Astrocyte (in vitro differentiated cells and primary cell): ENCODE measurements at regions not wholly inside any gene's neighbourhood (a gene's known extent, or its start where the extent isn't known, plus 50 kb on each side); places are given as distances from the start of the nearest gene placed in this dataset.

Experiments used
- DNase-seq: peaks from one replicate; pipeline ENCODE4 v3.0.0-alpha.2; 2010; ENCODE audit warnings: low read depth
- FAIRE-seq: peaks from 2 replicates; lab custom pipeline; 2011; peaks lifted over from hg19 to GRCh38; lab: Jason Lieb, UNC
- H2AFZ ChIP-seq: 2 replicates; pipeline ENCODE4 v1.6.0; 2012; ENCODE audit warnings: low read depth, low read length, inconsistent platforms
- H3K27ac ChIP-seq: 2 replicates; pipeline ENCODE4 v1.5.1; 2011; ENCODE audit warnings: low read depth, low read length, inconsistent platforms
- H3K27me3 ChIP-seq: 2 replicates; pipeline ENCODE4 v1.6.0; 2011; ENCODE audit warnings: low read length, inconsistent platforms; ENCODE audit not compliant: insufficient read depth
- H3K36me3 ChIP-seq: 2 replicates; pipeline ENCODE4 v1.5.1; 2011; ENCODE audit warnings: low read length, inconsistent platforms; ENCODE audit not compliant: insufficient read depth
- H3K4me1 ChIP-seq: 2 replicates; pipeline ENCODE4 v1.5.1; 2011; ENCODE audit warnings: low read length, inconsistent platforms; ENCODE audit not compliant: insufficient read depth
- H3K4me2 ChIP-seq: 2 replicates; pipeline ENCODE4 v1.6.0; 2012; ENCODE audit warnings: low read length, inconsistent platforms
- H3K4me3 ChIP-seq: 2 replicates; pipeline ENCODE4 v1.5.1; 2011; ENCODE audit warnings: low read depth, mild to moderate bottlenecking, low read length, inconsistent platforms; ENCODE audit not compliant: insufficient read depth
- H3K79me2 ChIP-seq: 2 replicates; pipeline ENCODE4 v1.6.0; 2012; ENCODE audit warnings: mild to moderate bottlenecking, low read length, inconsistent platforms; ENCODE audit not compliant: insufficient read depth
- H3K9ac ChIP-seq: 2 replicates; pipeline ENCODE4 v1.6.0; 2012; ENCODE audit warnings: mild to moderate bottlenecking, low read length, inconsistent platforms
- H3K9me3 ChIP-seq: 2 replicates; pipeline ENCODE4 v1.5.1; 2012; ENCODE audit warnings: low read depth, mild to moderate bottlenecking, low read length, inconsistent platforms; ENCODE audit not compliant: insufficient read depth
- H4K20me1 ChIP-seq: 2 replicates; pipeline ENCODE4 v1.6.0; 2012; ENCODE audit warnings: low read length, inconsistent platforms; ENCODE audit not compliant: insufficient read depth
- H3K27ac Mint-ChIP-seq: one replicate; pipeline ENCODE4 v1.8.0; 2021; ENCODE audit warnings: mild to moderate bottlenecking, mixed read lengths; ENCODE audit not compliant: unreplicated experiment
- H3K27me3 Mint-ChIP-seq: one replicate; pipeline ENCODE4 v1.8.0; 2021; ENCODE audit warnings: low read depth, mixed read lengths; ENCODE audit not compliant: unreplicated experiment
- H3K36me3 Mint-ChIP-seq: one replicate; pipeline ENCODE4 v1.8.0; 2021; ENCODE audit warnings: low read depth, mixed read lengths; ENCODE audit not compliant: unreplicated experiment
- H3K4me1 Mint-ChIP-seq: one replicate; pipeline ENCODE4 v1.8.0; 2021; ENCODE audit warnings: low read depth, mixed read lengths; ENCODE audit not compliant: unreplicated experiment
- H3K4me3 Mint-ChIP-seq: one replicate; pipeline ENCODE4 v1.8.0; 2021; ENCODE audit warnings: mild to moderate bottlenecking, moderate library complexity, mixed read lengths; ENCODE audit not compliant: unreplicated experiment
- H3K9me3 Mint-ChIP-seq: one replicate; pipeline ENCODE4 v1.8.0; 2021; ENCODE audit warnings: mild to moderate bottlenecking, mixed read lengths; ENCODE audit not compliant: unreplicated experiment
- CTCF ChIP-seq: IDR thresholded peaks from 2 replicates; pipeline ENCODE4 v1.5.1; 2011; ENCODE audit warnings: low read depth, mild to moderate bottlenecking, inconsistent platforms, low read length, moderate library complexity; ENCODE audit not compliant: insufficient read depth
- EZH2 ChIP-seq: IDR thresholded peaks from 2 replicates; pipeline ENCODE4 v1.6.1; 2012; ENCODE audit warnings: mild to moderate bottlenecking, low read length, inconsistent platforms; ENCODE audit not compliant: insufficient read depth

DNA sequence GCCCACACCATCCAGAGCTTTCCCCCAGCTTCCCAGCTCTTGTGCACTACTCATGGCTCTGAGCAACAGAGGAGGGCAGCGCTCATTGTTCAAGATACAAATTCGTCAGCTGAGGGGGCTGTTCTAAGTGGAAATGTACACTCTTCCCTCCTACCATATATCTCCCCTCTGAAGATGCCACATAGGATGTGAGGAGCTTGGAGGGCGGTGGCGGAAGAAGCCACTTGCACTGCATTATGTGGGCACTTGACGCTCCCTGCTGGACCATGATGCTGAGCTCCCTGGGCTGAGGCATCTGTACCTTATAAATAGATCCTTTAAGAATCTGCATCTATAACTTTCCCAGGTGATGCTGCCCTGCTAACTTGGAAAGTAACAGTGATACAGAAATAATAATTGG is 477.6 kb upstream of the DEPDC1 start:
- H3K4me3 Mint-ChIP-seq = no peak overlapping the region
- H3K27ac ChIP-seq = no peak overlapping the region
- H3K4me1 ChIP-seq = peaks cover 8% of the 10 kb centered on the region
- H3K36me3 Mint-ChIP-seq = no peaks in the 10 kb centered on the region
- no peaks in the 10 kb centered on the region for H3K9me3 ChIP-seq
- no peaks in the 10 kb centered on the region for H3K27me3 ChIP-seq
- no peaks in the 10 kb centered on the region for H3K36me3 ChIP-seq
- no peaks in the 10 kb centered on the region for H3K9me3 Mint-ChIP-seq
- DNase-seq = no peak
- H4K20me1 ChIP-seq = no peaks in the 10 kb centered on the region
- no peak for TF ChIP-seq CTCF
- no peak for TF ChIP-seq EZH2
- no peak overlapping the region for H3K4me2 ChIP-seq
- no peaks in the 10 kb centered on the region for H3K79me2 ChIP-seq
- no peak overlapping the region for H2AFZ ChIP-seq
- H3K4me1 Mint-ChIP-seq = peaks cover 6% of the 10 kb centered on the region
- no peak for FAIRE-seq
- peak overlapping the region; percentile 91 for H3K27ac Mint-ChIP-seq
- H3K4me3 ChIP-seq = no peak overlapping the region
- no peak overlapping the region for H3K9ac ChIP-seq
- no peaks in the 10 kb centered on the region for H3K27me3 Mint-ChIP-seq

GRCh38 chr1:68975212-68975933 is 478.5 kb upstream of the DEPDC1 start:
- no peaks in the 10 kb centered on the region for H4K20me1 ChIP-seq
- TF ChIP-seq EZH2 = no peak
- no peak for TF ChIP-seq CTCF
- H2AFZ ChIP-seq = no peak overlapping the region
- H3K36me3 ChIP-seq = no peaks in the 10 kb centered on the region
- H3K9me3 ChIP-seq = no peaks in the 10 kb centered on the region
- DNase-seq (peak; percentile 40), FAIRE-seq (no peak)
- H3K9ac ChIP-seq = no peak overlapping the region
- no peaks in the 10 kb centered on the region for H3K36me3 Mint-ChIP-seq
- H3K4me2 ChIP-seq = no peak overlapping the region
- H3K9me3 Mint-ChIP-seq = no peaks in the 10 kb centered on the region
- peak overlapping the region; percentile 13 for H3K27ac Mint-ChIP-seq
- H3K27ac ChIP-seq = no peak overlapping the region
- no peak overlapping the region for H3K4me3 ChIP-seq
- H3K4me1 ChIP-seq = peaks cover 8% of the 10 kb centered on the region
- H3K4me3 Mint-ChIP-seq = no peak overlapping the region
- H3K27me3 Mint-ChIP-seq = no peaks in the 10 kb centered on the region
- no peaks in the 10 kb centered on the region for H3K79me2 ChIP-seq
- no peaks in the 10 kb centered on the region for H3K27me3 ChIP-seq
- peaks cover 6% of the 10 kb centered on the region for H3K4me1 Mint-ChIP-seq

GRCh38 chr1:68976916-68977610 is 480.2 kb upstream of the DEPDC1 start:
- no peak overlapping the region for H3K4me3 ChIP-seq
- no peaks in the 10 kb centered on the region for H3K36me3 ChIP-seq
- H4K20me1 ChIP-seq = no peaks in the 10 kb centered on the region
- Mint-ChIP-seq H3K4me3 (no peak overlapping the region), H3K4me1 (peaks cover 6% of the 10 kb centered on the region), H3K27ac (no peak overlapping the region), H3K36me3 (no peaks in the 10 kb centered on the region), H3K27me3 (no peaks in the 10 kb centered on the region), H3K9me3 (no peaks in the 10 kb centered on the region)
- DNase-seq = no peak
- no peak overlapping the region for H3K4me2 ChIP-seq
- TF ChIP-seq EZH2 (no peak), CTCF (no peak)
- H2AFZ ChIP-seq = no peak overlapping the region
- no peak overlapping the region for H3K9ac ChIP-seq
- H3K27ac ChIP-seq = no peak overlapping the region
- H3K79me2 ChIP-seq = no peaks in the 10 kb centered on the region
- no peak for FAIRE-seq
- no peaks in the 10 kb centered on the region for H3K9me3 ChIP-seq
- H3K27me3 ChIP-seq = no peaks in the 10 kb centered on the region
- peaks cover 8% of the 10 kb centered on the region for H3K4me1 ChIP-seq
